ENCODE measurements at regions not wholly inside any gene's neighbourhood (a gene's known extent, or its start where the extent isn't known, plus 50 kb on each side); places are given as distances from the start of the nearest gene placed in this dataset.

- Histone ChIP-seq H3K4me2 (ENCODE audit: control insufficient read depth, extremely low read depth, insufficient read depth, low read depth, low read length) (no peak overlapping the region), H4K20me1 (ENCODE audit: control insufficient read depth, extremely low read depth, insufficient read depth, low read length) (no peaks in the 10 kb centered on the region), H3K9me1 (ENCODE audit: control insufficient read depth, extremely low read depth, insufficient read depth, low read length) (no peaks in the 10 kb centered on the region), H3K27ac (ENCODE audit: control insufficient read depth, insufficient read depth, low read length) (no peak overlapping the region), H3K9me3 (ENCODE audit: control insufficient read depth, low read depth, low read length) (no peaks in the 10 kb centered on the region), H3K27me3 (ENCODE audit: control insufficient read depth, extremely low read depth, insufficient read depth, low read length) (peaks cover 7% of the 10 kb centered on the region), H3K36me3 (ENCODE audit: control insufficient read depth in 2 of 2, extremely low read depth in 1 of 2, insufficient read depth in 2 of 2, low read length in 2 of 2) (no peaks in the 10 kb centered on the region), H3K4me3 (ENCODE audit: control insufficient read depth in 2 of 3, extremely low read depth in 1 of 3, insufficient read depth in 2 of 3, low read depth in 1 of 3, low read length in 3 of 3) (no peak overlapping the region), H3K9ac (ENCODE audit: control insufficient read depth, extremely low read depth, insufficient read depth, low read length) (no peak overlapping the region), H3K79me2 (ENCODE audit: control insufficient read depth, insufficient read depth, low read length) (no peaks in the 10 kb centered on the region), H2AFZ (ENCODE audit: control insufficient read depth, low read length) (no peak overlapping the region), H3K4me1 (ENCODE audit: control insufficient read depth, extremely low read depth, insufficient read depth, low read length) (no peaks in the 10 kb centered on the region)
- dilution Hi-C loops (cut with MboI; ENCODE audit: extremely low pct_ligation_motif_present, low sequenced_read_pairs): no loop called here
- no peak for DNase-seq (ENCODE audit: low read depth, low spot score)
- FAIRE-seq: no peak
- TF ChIP-seq, protein P1, sequence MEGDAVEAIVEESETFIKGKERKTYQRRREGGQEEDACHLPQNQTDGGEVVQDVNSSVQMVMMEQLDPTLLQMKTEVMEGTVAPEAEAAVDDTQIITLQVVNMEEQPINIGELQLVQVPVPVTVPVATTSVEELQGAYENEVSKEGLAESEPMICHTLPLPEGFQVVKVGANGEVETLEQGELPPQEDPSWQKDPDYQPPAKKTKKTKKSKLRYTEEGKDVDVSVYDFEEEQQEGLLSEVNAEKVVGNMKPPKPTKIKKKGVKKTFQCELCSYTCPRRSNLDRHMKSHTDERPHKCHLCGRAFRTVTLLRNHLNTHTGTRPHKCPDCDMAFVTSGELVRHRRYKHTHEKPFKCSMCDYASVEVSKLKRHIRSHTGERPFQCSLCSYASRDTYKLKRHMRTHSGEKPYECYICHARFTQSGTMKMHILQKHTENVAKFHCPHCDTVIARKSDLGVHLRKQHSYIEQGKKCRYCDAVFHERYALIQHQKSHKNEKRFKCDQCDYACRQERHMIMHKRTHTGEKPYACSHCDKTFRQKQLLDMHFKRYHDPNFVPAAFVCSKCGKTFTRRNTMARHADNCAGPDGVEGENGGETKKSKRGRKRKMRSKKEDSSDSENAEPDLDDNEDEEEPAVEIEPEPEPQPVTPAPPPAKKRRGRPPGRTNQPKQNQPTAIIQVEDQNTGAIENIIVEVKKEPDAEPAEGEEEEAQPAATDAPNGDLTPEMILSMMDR (optimal IDR thresholded peaks at IDR 0.05 in 1 of 3, IDR thresholded peaks at IDR 0.05 in 1 of 3, conservative IDR thresholded peaks at IDR 0.05 in 1 of 3; ENCODE audit: extremely low read depth in 1 of 3, insufficient read depth in 2 of 3, low read length in 3 of 3): peak in 1 of 3 experiments; percentile 30
- no peak for TF ChIP-seq EZH2 (IDR thresholded peaks at IDR 0.05; ENCODE audit: low read length)
Observed at GRCh38 chr9:91488341-91488740, 64.7 kb upstream of the NFIL3 start.

DNA sequence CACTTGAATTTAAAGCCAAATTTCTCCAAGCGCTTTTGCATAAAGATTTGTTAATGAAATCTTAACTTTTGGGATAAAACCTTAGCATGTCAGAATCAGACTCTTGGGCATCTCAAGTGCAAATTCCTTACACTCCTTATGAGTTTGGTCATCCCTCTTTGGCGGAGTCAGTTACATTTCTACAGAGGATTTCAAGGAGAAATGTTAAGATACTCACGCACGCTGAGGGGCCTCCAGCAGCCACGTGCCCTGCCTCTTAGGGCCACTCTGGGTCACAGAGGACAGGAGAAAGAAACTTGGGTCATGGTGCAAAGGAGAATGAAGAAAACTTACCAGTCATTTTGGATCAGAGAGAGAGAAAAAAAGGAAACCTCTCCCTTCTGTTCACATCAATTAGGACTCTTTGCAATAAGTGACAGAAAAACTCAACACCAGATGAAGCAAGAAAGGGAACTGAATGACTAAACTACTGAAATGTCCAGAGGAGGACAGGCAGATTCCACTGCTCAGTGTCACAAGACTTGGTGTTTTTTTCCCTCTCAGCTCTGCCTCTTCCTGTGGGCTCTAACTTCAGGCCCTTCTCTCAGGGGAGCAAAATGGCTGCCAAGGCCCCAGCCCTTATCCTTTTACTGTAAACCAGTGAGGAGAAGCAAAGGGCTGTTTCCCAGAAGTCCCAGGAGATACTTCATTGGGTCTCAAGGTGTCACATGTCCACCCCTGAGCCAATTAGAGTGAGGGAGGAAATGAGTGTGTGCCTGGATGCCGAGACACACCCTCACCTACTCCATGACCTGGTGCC lies 63.3 kb upstream of the NFIL3 start:
- Histone ChIP-seq H3K4me1 (ENCODE audit: control insufficient read depth, extremely low read depth, insufficient read depth, low read length) (no peaks in the 10 kb centered on the region), H2AFZ (ENCODE audit: control insufficient read depth, low read length) (no peak overlapping the region), H3K27ac (ENCODE audit: control insufficient read depth, insufficient read depth, low read length) (no peak overlapping the region), H3K27me3 (ENCODE audit: control insufficient read depth, extremely low read depth, insufficient read depth, low read length) (peaks cover 3% of the 10 kb centered on the region), H3K4me2 (ENCODE audit: control insufficient read depth, extremely low read depth, insufficient read depth, low read depth, low read length) (no peak overlapping the region), H3K4me3 (ENCODE audit: control insufficient read depth in 2 of 3, extremely low read depth in 1 of 3, insufficient read depth in 2 of 3, low read depth in 1 of 3, low read length in 3 of 3) (no peak overlapping the region), H3K36me3 (ENCODE audit: control insufficient read depth in 2 of 2, extremely low read depth in 1 of 2, insufficient read depth in 2 of 2, low read length in 2 of 2) (no peaks in the 10 kb centered on the region), H3K9me3 (ENCODE audit: control insufficient read depth, low read depth, low read length) (no peaks in the 10 kb centered on the region), H3K9ac (ENCODE audit: control insufficient read depth, extremely low read depth, insufficient read depth, low read length) (no peak overlapping the region), H4K20me1 (ENCODE audit: control insufficient read depth, extremely low read depth, insufficient read depth, low read length) (no peaks in the 10 kb centered on the region), H3K9me1 (ENCODE audit: control insufficient read depth, extremely low read depth, insufficient read depth, low read length) (no peaks in the 10 kb centered on the region), H3K79me2 (ENCODE audit: control insufficient read depth, insufficient read depth, low read length) (no peaks in the 10 kb centered on the region)
- DNase-seq (ENCODE audit: low read depth, low spot score) (no peak), FAIRE-seq (no peak)
- dilution Hi-C loops (cut with MboI; ENCODE audit: extremely low pct_ligation_motif_present, low sequenced_read_pairs): no loop called here
- no peak for TF ChIP-seq EZH2 (IDR thresholded peaks at IDR 0.05; ENCODE audit: low read length)
- TF ChIP-seq, protein P1 (optimal IDR thresholded peaks at IDR 0.05 in 1 of 3, IDR thresholded peaks at IDR 0.05 in 1 of 3, conservative IDR thresholded peaks at IDR 0.05 in 1 of 3; ENCODE audit: extremely low read depth in 1 of 3, insufficient read depth in 2 of 3, low read length in 3 of 3): no peak
